AG08396 (cell line): ENCODE measurements at regions not wholly inside any gene's neighbourhood (a gene's known extent, or its start where the extent isn't known, plus 50 kb on each side); places are given as distances from the start of the nearest gene placed in this dataset.

Experiments
- DNase-seq: peaks from one replicate; pipeline ENCODE4 v3.0.0; 2012; ENCODE audit warnings: low spot score, mixed read lengths

DNA sequence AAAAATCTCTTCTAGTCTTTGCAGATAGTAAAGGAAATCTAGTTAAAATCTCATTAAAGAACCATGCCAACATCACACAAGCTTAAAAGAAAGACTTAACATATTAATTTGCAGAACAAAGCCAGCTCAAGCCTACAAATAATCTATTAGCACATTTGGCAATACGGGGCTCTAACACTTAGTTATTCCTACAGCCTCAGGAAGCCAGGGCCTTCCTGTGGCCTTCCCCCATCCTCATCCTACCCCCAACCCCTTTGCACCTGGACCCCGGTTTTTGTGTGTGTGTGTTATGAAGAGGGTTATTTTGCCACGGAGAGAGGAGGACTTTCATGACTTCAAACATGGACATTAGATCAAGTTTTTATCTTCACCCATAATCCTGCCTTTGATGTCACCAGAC lies 64.6 kb downstream of the FOXB2 start:
- DNase-seq = no peak

DNA sequence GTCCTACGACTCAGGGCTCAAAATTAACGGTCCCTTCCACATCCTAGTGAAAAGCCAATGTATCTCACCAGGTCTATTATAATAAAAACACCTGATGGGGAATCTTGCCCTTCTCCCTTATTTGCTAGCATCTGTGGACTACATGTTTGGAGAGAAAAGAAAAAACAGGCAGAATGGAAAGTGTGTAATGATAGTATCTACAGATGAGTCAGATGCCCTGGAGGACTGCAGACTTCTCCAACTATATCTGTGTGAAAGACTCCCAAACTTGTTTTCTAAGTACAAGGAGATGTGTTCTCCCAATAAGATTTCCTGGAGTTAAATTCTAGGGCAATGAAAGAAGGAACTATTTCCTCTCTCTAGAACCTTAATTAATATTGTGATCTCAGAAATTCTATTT lies 66.0 kb downstream of the FOXB2 start:
- no peak for DNase-seq

DNA sequence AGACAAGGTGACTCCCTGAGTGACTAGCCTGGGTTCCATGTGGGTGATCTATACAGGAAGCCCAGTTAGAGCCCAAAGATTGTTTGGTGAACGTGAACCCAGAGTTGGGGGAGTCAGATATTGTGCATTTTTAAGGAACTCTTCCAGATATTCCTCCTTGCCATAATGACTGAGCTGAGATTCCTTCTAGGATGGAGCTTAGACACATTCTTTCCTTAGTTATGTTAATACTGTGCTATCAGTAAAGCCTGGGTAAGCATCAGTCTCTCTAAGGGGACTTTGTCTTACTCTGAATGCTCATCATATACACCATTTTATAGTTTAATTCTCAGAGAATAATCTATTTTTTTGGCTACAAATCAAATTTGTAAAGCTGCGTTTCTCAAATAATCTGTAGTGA lies 68.1 kb downstream of the FOXB2 start:
- no peak for DNase-seq

DNA sequence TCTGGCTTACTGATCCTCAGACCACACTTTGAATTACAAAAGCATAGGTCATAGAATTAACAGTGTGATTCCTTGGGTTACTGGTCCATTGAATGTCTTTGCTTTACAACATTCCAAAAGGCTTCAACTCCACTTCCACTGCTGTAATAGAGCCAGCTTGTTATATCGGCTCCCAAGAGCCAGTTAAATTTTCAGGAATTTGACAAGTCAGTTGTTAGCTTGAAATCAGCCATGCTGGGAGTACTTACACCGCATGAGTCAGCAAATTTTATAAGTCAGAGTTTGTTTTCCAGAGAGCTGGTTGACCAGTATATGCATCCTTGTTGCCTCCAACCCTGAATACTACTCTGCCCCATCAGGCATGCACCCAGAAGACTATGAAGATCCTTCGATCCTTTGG lies 73.1 kb downstream of the FOXB2 start:
- DNase-seq = peak; percentile 7

DNA sequence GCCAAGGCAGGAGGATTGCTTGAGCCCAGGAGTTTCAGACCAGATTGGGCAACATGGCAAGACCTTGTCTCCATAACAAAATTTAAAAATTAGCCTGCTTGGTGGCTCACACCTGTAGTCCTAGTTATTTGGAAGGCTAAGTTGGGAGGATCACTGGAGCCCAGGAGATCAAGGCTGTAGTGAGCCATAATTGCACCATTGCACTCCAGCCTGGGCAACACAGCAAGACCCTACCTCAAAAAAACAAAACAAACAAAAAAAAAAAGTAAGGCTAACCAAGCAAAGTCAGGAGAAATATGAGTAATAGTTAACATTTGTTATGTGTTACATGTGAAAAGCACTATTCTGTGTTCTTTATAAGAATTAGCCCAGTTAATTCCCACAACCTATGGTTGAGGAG lies 74.7 kb downstream of the FOXB2 start:
- no peak for DNase-seq

DNA sequence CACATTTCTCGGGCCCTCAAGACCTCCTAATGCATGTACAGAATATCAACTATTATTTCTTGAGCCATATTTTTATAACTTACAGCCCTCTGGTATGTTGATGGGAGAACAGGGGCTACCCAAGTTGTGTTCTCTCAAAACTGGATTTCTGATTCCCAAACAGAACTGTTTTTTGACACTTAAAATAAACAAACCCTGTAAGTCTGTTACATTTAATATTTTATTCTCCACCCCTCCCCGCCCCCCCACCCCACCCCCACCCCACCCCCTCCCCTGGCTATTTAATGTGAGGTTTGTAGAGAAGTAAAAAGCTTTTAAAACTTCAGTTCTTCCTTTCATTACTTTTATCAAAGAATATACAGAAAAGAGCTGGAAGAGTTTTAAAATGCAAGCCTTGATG lies 77.9 kb downstream of the FOXB2 start:
- no peak for DNase-seq

DNA sequence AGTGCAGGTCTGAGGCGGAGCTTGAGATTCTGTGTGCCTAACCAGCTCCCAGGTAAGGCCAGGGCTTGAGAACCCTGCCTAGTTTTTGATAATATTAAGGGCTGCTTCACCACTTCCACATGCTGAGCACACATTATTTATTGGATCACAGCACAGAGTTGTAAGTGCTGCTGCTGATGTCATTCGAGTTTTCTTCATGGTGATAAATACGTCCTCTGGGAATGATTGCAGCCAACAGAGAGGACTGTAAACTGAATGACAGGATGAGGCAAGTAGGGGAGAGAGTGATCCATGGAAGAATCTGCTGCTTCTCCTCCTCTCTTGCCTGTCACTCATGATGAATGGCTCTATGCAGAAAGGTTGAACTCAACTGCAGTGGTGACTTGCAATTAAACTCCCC lies 77.9 kb upstream of the VPS13A start:
- DNase-seq = no peak

DNA sequence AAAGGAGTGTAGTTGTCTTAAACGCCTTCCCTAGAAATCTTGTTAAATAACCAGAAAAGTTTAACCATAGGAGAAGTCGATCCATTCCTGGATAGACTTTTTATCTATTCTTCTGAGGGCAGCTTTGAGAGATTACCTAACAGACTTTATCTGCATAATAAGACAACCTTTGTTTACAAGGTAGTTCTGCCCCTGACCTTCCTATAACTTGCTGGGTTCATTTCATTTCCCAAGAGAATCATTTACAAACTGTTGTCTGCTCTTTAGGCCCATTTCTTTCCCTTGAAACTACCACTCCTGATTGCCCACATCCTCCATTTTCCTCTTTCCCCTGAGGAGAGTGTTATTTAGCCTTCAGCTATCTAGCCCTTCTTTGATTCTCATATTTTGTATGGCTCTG lies 65.9 kb upstream of the VPS13A start:
- DNase-seq = no peak

DNA sequence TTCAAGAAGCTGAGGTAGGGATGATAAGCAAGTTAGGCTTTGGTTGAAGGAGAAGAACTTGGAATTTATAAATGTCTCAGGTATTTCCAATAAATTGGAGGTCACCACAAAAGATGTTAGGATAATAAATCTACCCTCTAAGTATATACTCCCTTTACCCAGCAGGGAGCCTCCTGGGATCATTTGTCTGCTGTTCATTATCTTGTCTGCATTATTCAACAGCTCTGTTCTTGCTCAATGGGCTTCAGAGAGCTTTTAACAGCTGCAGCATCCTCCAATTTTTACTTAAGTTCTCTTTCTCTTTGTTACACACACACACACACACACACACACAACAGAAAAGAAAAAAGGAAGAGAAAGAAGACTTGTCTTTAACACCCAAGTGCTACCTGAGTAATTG lies 51.7 kb upstream of the VPS13A start:
- DNase-seq = no peak

DNA sequence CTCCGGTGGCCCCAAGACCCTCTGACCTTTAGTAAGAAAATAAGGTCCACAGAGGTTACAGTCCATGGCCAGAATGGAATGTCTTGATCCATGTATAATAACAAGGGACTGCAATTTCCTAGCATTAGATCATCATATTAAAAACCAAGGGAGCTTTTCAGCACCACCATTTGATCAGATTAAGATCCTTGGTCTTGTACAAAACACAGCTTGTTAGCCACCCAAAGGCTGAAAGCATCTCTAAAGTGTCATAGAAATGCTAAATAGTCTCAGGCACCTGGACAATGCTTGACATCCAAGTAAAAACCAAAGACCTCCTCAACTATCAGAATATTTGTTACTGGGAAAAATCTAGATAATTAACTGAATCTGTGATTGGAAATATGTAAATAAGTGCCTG lies 50.3 kb upstream of the VPS13A start:
- no peak for DNase-seq
